ENCODE measurements at regions not wholly inside any gene's neighbourhood (a gene's known extent, or its start where the extent isn't known, plus 50 kb on each side); places are given as distances from the start of the nearest gene placed in this dataset.

DNA sequence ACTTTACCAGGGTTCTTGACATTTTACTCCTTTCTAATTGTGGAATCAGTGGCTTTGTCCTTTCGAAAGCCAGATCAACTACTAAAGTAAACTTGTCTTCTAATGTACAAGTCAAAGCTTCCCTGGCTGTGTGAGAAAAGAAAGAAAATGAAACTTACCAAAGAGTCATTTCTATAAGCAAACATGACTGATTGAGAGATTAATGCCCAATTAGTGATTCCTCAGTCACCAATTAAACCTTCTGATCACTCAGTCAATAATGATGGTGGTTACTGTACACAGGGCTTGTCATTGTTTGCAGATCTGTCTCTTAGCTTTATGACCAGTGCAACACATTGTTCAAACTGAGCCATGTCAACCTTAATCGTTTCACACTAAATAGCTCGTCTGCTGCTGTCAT lies 1168.4 kb upstream of the CITED2 start:
- TF ChIP-seq, protein P1, sequence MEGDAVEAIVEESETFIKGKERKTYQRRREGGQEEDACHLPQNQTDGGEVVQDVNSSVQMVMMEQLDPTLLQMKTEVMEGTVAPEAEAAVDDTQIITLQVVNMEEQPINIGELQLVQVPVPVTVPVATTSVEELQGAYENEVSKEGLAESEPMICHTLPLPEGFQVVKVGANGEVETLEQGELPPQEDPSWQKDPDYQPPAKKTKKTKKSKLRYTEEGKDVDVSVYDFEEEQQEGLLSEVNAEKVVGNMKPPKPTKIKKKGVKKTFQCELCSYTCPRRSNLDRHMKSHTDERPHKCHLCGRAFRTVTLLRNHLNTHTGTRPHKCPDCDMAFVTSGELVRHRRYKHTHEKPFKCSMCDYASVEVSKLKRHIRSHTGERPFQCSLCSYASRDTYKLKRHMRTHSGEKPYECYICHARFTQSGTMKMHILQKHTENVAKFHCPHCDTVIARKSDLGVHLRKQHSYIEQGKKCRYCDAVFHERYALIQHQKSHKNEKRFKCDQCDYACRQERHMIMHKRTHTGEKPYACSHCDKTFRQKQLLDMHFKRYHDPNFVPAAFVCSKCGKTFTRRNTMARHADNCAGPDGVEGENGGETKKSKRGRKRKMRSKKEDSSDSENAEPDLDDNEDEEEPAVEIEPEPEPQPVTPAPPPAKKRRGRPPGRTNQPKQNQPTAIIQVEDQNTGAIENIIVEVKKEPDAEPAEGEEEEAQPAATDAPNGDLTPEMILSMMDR (IDR thresholded peaks at IDR 0.05; ENCODE audit: insufficient read depth, low read length): no peak
- DNase-seq (ENCODE audit: low read depth): no peak
- H3K4me3 ChIP-seq (ENCODE audit: low read depth, low read length): no peak overlapping the region

DNA sequence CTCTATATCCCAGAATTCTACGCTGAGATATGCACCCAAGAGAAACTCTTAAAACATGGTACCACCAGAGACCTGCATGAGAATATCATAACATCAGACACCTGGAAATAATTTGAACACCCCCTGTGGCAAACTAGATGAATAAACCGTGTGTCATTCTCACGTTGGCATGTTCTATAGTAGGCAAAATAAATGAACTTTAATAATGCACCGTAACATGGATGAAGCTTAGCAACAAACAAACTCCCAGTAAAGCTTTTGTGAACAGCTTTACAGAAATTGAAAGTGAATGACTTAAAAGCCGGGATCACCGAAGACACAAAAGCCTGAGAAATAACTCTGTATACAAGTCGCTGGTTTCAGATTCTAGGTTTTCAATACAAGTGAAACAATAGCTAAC lies 1166.8 kb upstream of the CITED2 start:
- no peak for DNase-seq (ENCODE audit: low read depth)
- no peak overlapping the region for H3K4me3 ChIP-seq (ENCODE audit: low read depth, low read length)
- TF ChIP-seq, protein P1 (IDR thresholded peaks at IDR 0.05; ENCODE audit: insufficient read depth, low read length): no peak

DNA sequence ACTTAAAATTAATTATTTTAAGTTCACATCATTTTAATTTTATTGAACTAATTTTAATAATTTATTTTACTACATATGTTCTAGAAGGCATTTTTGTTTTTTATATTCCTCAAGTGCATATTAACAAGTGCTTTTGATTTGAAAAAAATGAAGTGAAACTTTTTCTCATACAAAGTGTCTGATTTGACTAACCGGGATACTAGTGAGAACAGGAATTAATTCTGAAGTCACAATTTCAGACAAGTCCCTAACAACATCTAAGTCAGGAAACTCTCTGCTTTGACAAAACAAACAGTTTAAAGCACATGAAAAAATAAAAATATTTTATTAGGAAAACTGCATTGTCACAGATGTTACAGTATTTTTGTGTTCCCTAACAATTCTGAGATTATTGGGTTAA lies 1166.3 kb upstream of the CITED2 start:
- H3K4me3 ChIP-seq (ENCODE audit: low read depth, low read length): no peak overlapping the region
- TF ChIP-seq, protein P1 (IDR thresholded peaks at IDR 0.05; ENCODE audit: insufficient read depth, low read length): no peak
- no peak for DNase-seq (ENCODE audit: low read depth)

DNA sequence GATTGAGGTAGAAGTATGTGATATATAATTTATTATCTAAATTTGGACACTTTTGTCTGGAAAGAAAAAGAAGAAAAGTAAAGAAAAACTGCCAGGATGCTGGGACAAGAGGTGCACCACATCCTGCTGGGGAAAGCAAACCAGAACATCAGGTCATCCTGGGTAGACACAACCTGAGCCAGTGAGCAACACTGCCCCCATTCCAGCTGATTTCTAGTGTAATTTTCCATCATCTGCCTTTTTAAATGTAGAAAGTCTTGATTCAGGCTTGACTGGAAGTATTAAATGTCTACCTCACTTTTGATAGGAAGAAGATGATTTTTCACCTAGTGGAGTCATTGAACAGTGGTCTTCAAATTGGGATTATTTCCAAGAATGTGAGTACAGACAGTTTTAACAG lies 1164.5 kb upstream of the CITED2 start:
- peak; percentile 8 for DNase-seq (ENCODE audit: low read depth)
- TF ChIP-seq, protein P1 (IDR thresholded peaks at IDR 0.05; ENCODE audit: insufficient read depth, low read length): no peak
- H3K4me3 ChIP-seq (ENCODE audit: low read depth, low read length): no peak overlapping the region

DNA sequence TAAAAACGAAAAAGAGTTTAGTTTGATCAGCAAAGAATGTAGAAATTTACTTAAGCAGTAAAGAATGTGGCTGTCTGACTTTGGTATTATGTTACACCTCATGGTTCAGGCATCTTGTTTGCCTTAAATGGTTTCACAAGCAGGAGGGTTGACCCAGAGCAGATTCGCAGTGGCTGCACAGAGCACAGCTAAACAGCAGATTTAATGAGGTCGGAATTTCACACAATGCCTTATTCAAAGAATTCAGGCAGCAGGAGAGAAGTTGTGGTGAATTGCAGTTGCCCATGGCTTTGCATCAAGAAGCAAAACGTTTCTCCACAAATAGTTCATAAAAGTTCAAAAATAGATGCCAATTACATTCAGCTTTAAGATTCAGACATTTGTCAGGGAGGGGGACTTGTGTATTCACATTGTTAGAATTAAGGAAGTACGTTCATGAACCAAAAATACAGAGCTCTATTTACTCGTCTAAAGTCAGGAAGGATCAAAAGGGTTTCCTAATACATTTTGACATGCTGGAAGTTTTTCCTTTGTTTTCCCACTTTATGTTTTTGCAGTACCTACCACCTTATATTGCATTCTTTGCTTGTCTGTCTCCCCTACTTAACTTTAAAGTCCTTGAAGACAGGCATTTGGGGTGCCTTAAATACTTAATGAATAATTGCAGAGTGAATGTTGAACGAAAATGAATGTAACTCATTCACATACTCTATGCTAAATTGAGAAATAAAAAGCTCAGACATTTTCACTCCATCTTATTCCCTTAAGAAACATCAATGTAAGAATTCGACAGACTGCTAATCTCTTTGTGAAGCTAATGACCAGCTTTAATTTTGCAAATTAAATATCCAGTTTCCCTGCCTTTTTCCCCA lies 1163.6 kb upstream of the CITED2 start:
- TF ChIP-seq, protein P1 (IDR thresholded peaks at IDR 0.05; ENCODE audit: insufficient read depth, low read length): no peak
- peak; percentile 97 for DNase-seq (ENCODE audit: low read depth)
- H3K4me3 ChIP-seq (ENCODE audit: low read depth, low read length): peak overlapping the region; percentile 26

DNA sequence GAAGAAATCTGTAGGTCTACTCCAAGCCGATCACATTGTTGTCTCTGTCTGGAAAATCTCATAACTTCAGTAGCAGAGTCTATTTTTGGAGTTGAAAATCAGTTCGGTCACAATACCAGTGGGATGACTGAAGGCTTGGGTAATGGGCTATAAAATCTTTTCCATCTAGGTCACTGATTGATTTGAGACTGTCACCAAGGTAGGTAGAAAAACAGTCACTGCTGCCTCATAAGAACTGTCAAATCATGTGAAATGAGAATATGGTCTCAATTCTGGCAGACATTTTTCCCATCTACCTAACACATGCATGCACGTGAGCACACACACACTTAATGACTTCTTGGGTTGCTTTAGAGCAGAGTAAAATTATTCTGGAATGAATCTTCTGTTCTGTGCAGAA lies 1162.8 kb upstream of the CITED2 start:
- H3K4me3 ChIP-seq (ENCODE audit: low read depth, low read length): no peak overlapping the region

More for the DNA sequence above, 1162.8 kb upstream of the CITED2 start:
- TF ChIP-seq, protein P1 (IDR thresholded peaks at IDR 0.05; ENCODE audit: insufficient read depth, low read length): no peak
- DNase-seq (ENCODE audit: low read depth): peak; percentile 18
